H9 (cell line): ENCODE measurements at regions not wholly inside any gene's neighbourhood (a gene's known extent, or its start where the extent isn't known, plus 50 kb on each side); places are given as distances from the start of the nearest gene placed in this dataset.
"Not testable (repeated sequence)": the region's sequence is repeated elsewhere in the genome, so short reads cannot be mapped to it uniquely, and the experiment has no call there.

Source experiments
- DNase-seq: peaks from one replicate; pipeline ENCODE4 v3.0.0-alpha.2; 2017
- H2AFZ ChIP-seq: one replicate; pipeline ENCODE4 v1.6.1; 2013; ENCODE audit warnings: mild to moderate bottlenecking, low read length, control low read depth, moderate library complexity
- H2AK5ac ChIP-seq: 2 replicates; pipeline ENCODE4 v1.6.1; 2013; ENCODE audit warnings: low read length, control low read depth, mixed read lengths; ENCODE audit not compliant: insufficient read length
- H2BK120ac ChIP-seq: one replicate; pipeline ENCODE4 v1.6.1; 2013; ENCODE audit warnings: low read depth, mild to moderate bottlenecking, low read length, control low read depth, inconsistent platforms; ENCODE audit not compliant: poor library complexity, severe bottlenecking
- H2BK12ac ChIP-seq: 2 replicates; pipeline ENCODE4 v1.6.1; 2013; ENCODE audit warnings: low read length, control low read depth, mixed read lengths, low read depth; ENCODE audit not compliant: insufficient read length
- H2BK15ac ChIP-seq: 2 replicates; pipeline ENCODE4 v1.6.1; 2013; ENCODE audit warnings: low read depth, low read length, control low read depth
- H2BK20ac ChIP-seq: one replicate; pipeline ENCODE4 v1.6.1; 2013; ENCODE audit warnings: low read depth, mild to moderate bottlenecking, low read length, control low read depth, inconsistent platforms; ENCODE audit not compliant: poor library complexity, severe bottlenecking
- H2BK5ac ChIP-seq: 2 replicates; pipeline ENCODE4 v1.6.1; 2013; ENCODE audit warnings: low read length, control low read depth, mixed read lengths; ENCODE audit not compliant: insufficient read length
- H3K14ac ChIP-seq: 2 replicates; pipeline ENCODE4 v1.6.1; 2013; ENCODE audit warnings: low read length, control low read depth; ENCODE audit not compliant: insufficient read depth
- H3K18ac ChIP-seq: 2 replicates; pipeline ENCODE4 v1.6.1; 2013; ENCODE audit warnings: low read depth, mild to moderate bottlenecking, mixed read lengths, low read length, control low read depth; ENCODE audit not compliant: insufficient read length
- H3K23ac ChIP-seq: 2 replicates; pipeline ENCODE4 v1.6.1; 2013; ENCODE audit warnings: low read length, control low read depth, mixed read lengths, low read depth; ENCODE audit not compliant: insufficient read length
- H3K23me2 ChIP-seq: 2 replicates; pipeline ENCODE4 v1.6.1; 2013; ENCODE audit warnings: low read depth, mild to moderate bottlenecking, mixed read lengths, low read length, control low read depth; ENCODE audit not compliant: insufficient read length, poor library complexity, severe bottlenecking
- H3K27ac ChIP-seq: 2 replicates; pipeline ENCODE4 v1.5.1; 2013; ENCODE audit warnings: low read length, control low read depth, mixed read lengths, low read depth; ENCODE audit not compliant: insufficient read length
- H3K27me3 ChIP-seq: 2 replicates; pipeline ENCODE4 v1.6.1; 2013; ENCODE audit warnings: low read length, control low read depth, inconsistent platforms; ENCODE audit not compliant: insufficient read depth
- H3K4ac ChIP-seq: 2 replicates; pipeline ENCODE4 v1.6.1; 2013; ENCODE audit warnings: low read depth, mild to moderate bottlenecking, control low read depth, inconsistent platforms, low read length, moderate library complexity
- H3K4me1 ChIP-seq: 2 replicates; pipeline ENCODE4 v1.6.1; 2013; ENCODE audit warnings: low read length, control low read depth, inconsistent platforms; ENCODE audit not compliant: insufficient read depth
- H3K4me2 ChIP-seq: 2 replicates; pipeline ENCODE4 v1.6.1; 2013; ENCODE audit warnings: low read length, control low read depth, mixed read lengths; ENCODE audit not compliant: insufficient read length, insufficient read depth
- H3K56ac ChIP-seq: 2 replicates; pipeline ENCODE4 v1.6.1; 2013; ENCODE audit warnings: low read depth, mild to moderate bottlenecking, mixed read lengths, low read length, control low read depth; ENCODE audit not compliant: insufficient read length
- H3K79me1 ChIP-seq: 2 replicates; pipeline ENCODE4 v1.6.1; 2013; ENCODE audit warnings: low read depth, mild to moderate bottlenecking, moderate library complexity, low read length, control low read depth, inconsistent platforms; ENCODE audit not compliant: insufficient read depth, poor library complexity, severe bottlenecking
- H3K79me2 ChIP-seq: 2 replicates; pipeline ENCODE4 v1.6.1; 2013; ENCODE audit warnings: low read length, control low read depth, inconsistent platforms; ENCODE audit not compliant: insufficient read depth
- H3K9ac ChIP-seq: 2 replicates; pipeline ENCODE4 v1.6.1; 2013; ENCODE audit warnings: low read length, control low read depth, mixed read lengths; ENCODE audit not compliant: insufficient read length; ENCODE audit errors: extremely low read depth
- H3K9me3 ChIP-seq: one replicate; pipeline ENCODE4 v1.6.1; 2013; ENCODE audit warnings: low read depth, low read length, inconsistent platforms; ENCODE audit not compliant: control insufficient read depth
- H3T11ph ChIP-seq: one replicate; pipeline ENCODE4 v1.6.1; 2013; ENCODE audit warnings: mild to moderate bottlenecking, low read length, control low read depth, inconsistent platforms
- H4K20me1 ChIP-seq: one replicate; pipeline ENCODE4 v1.6.1; 2013; ENCODE audit not compliant: control insufficient read depth, insufficient read length, insufficient read depth
- H4K5ac ChIP-seq: 2 replicates; pipeline ENCODE4 v1.6.1; 2013; ENCODE audit warnings: low read depth, mild to moderate bottlenecking, mixed read lengths, low read length, control low read depth; ENCODE audit not compliant: insufficient read length
- H4K8ac ChIP-seq: replicated peaks from 2 replicates; pipeline ENCODE4 v1.6.1; 2013; ENCODE audit warnings: low read length, control low read depth, mixed read lengths, low read depth; ENCODE audit not compliant: insufficient read length
- H4K91ac ChIP-seq: 2 replicates; pipeline ENCODE4 v1.6.1; 2013; ENCODE audit warnings: low read depth, mild to moderate bottlenecking, moderate library complexity, mixed read lengths, low read length, control low read depth; ENCODE audit not compliant: insufficient read length
- H3K27ac Mint-ChIP-seq, 3 experiments: 2 replicates in 2 of 3; 3 replicates in 1 of 3; pipeline ENCODE4 v1.8.0; 2020 to 2021; ENCODE audit warnings: mixed read lengths in 3 of 3, mild to moderate bottlenecking in 1 of 3, moderate library complexity in 1 of 3
- H3K27me3 Mint-ChIP-seq: 2 replicates; pipeline ENCODE4 v1.8.0; 2021; ENCODE audit warnings: low read depth, mild to moderate bottlenecking, moderate library complexity, mixed read lengths
- H3K36me3 Mint-ChIP-seq, 3 experiments: 2 replicates in 2 of 3; 3 replicates in 1 of 3; pipeline ENCODE4 v1.8.0; 2020 to 2021; ENCODE audit warnings: low read depth in 3 of 3, mixed read lengths in 3 of 3; ENCODE audit not compliant: insufficient read depth in 1 of 3
- H3K4me1 Mint-ChIP-seq, 2 experiments: 2 replicates each; pipeline ENCODE4 v1.8.0; 2020; ENCODE audit warnings: mixed read lengths in 2 of 2
- H3K4me3 Mint-ChIP-seq, 2 experiments: 2 replicates in 1 of 2; 3 replicates in 1 of 2; pipeline ENCODE4 v1.8.0; 2020 to 2021; ENCODE audit warnings: mild to moderate bottlenecking in 2 of 2, mixed read lengths in 2 of 2, moderate library complexity in 1 of 2
- H3K9me3 Mint-ChIP-seq, 2 experiments: 2 replicates in 1 of 2; 3 replicates in 1 of 2; pipeline ENCODE4 v1.8.0; 2020; ENCODE audit warnings: mild to moderate bottlenecking in 2 of 2, mixed read lengths in 2 of 2, moderate library complexity in 1 of 2
- WGBS: extraction: QIAGEN DNeasy Blood & Tissue Kit; methylation state at CpG from one replicate; pipeline ENCODE4 v1.1.7; 2013; ENCODE audit warnings: missing lambda C conversion rate, low lambda C conversion rate, mixed read lengths; ENCODE audit not compliant: insufficient read length; ENCODE audit errors: extremely low coverage; 5-methylcytosine and 5-hydroxymethylcytosine counted together

GRCh38 chr4:131734321-131734720, 1414.8 kb upstream of the PCDH10 start:
- no CpG with 5 or more reads among the region's 31 CpGs for WGBS
- not testable (repeated sequence) for H3K9ac ChIP-seq, H2AFZ ChIP-seq, H3K4me3 Mint-ChIP-seq, H4K8ac ChIP-seq, H3K23me2 ChIP-seq, H3K56ac ChIP-seq, H3K14ac ChIP-seq, H3K4me1 Mint-ChIP-seq, H3K4ac ChIP-seq, H3K27ac Mint-ChIP-seq, H2BK120ac ChIP-seq, H3K18ac ChIP-seq, H3K27me3 ChIP-seq, H3K23ac ChIP-seq, H3K79me2 ChIP-seq, H4K20me1 ChIP-seq, H3K9me3 ChIP-seq, H2AK5ac ChIP-seq, H3K4me1 ChIP-seq, H2BK5ac ChIP-seq, H3T11ph ChIP-seq, H2BK20ac ChIP-seq, H2BK12ac ChIP-seq, H4K5ac ChIP-seq, H3K27me3 Mint-ChIP-seq, H4K91ac ChIP-seq, H3K27ac ChIP-seq, H3K79me1 ChIP-seq, H3K4me2 ChIP-seq, DNase-seq, H2BK15ac ChIP-seq
- H3K9me3 Mint-ChIP-seq, result peaks cover 8 to 10% of the 10 kb centered on the region in 2 experiments
- peaks cover 2 to 16% (median 3%) of the 10 kb centered on the region in 3 experiments; a peak in 5 of 7 replicates for H3K36me3 Mint-ChIP-seq

- not testable (repeated sequence) for H3K27me3 ChIP-seq, H4K8ac ChIP-seq, H3K4me1 Mint-ChIP-seq, H3K56ac ChIP-seq, H3K23me2 ChIP-seq, DNase-seq, H2AK5ac ChIP-seq, H3K14ac ChIP-seq, H3K23ac ChIP-seq, H2BK12ac ChIP-seq, H3K79me1 ChIP-seq, H4K5ac ChIP-seq, H3K9me3 ChIP-seq, H3K27ac ChIP-seq, H3K4ac ChIP-seq, H3K4me3 Mint-ChIP-seq, H2AFZ ChIP-seq, H3K9ac ChIP-seq, H2BK120ac ChIP-seq, H3K4me1 ChIP-seq, H3K27ac Mint-ChIP-seq, H4K20me1 ChIP-seq, H3K27me3 Mint-ChIP-seq, H2BK5ac ChIP-seq, H2BK20ac ChIP-seq, H3T11ph ChIP-seq, H3K4me2 ChIP-seq, H3K79me2 ChIP-seq, H4K91ac ChIP-seq, H3K18ac ChIP-seq, H2BK15ac ChIP-seq
- H3K9me3 Mint-ChIP-seq, result peaks cover 7 to 10% of the 10 kb centered on the region in 2 experiments
- H3K36me3 Mint-ChIP-seq, result peaks cover 2 to 15% (median 3%) of the 10 kb centered on the region in 3 experiments; a peak in 5 of 7 replicates
- no CpG with 5 or more reads among the region's 51 CpGs for WGBS
Observed at GRCh38 chr4:131734851-131735385, 1414.2 kb upstream of the PCDH10 start.
